Testis (tissue), 2 donors: ENCODE measurements at regions not wholly inside any gene's neighbourhood (a gene's known extent, or its start where the extent isn't known, plus 50 kb on each side); places are given as distances from the start of the nearest gene placed in this dataset.

ENCODE experiments used
- DNase-seq: peaks from one replicate; pipeline ENCODE4 v3.0.0-alpha.2; 2019
- H3K27ac ChIP-seq, 2 donors: fragments of 200-600 bp; sonication (generic); one replicate each; pipeline ENCODE4 v1.5.1; 2019
- H3K27me3 ChIP-seq: fragments of 200-600 bp; sonication (generic); one replicate; pipeline ENCODE4 v1.5.1; 2019
- H3K36me3 ChIP-seq: fragments of 200-600 bp; sonication (generic); one replicate; pipeline ENCODE4 v1.5.1; 2017; ENCODE audit warnings: low read depth; ENCODE audit errors: missing control alignments
- H3K4me1 ChIP-seq: fragments of 200-600 bp; sonication (generic); one replicate; pipeline ENCODE4 v1.5.1; 2019
- H3K4me3 ChIP-seq, 2 donors: fragments of 200-600 bp; sonication (generic); one replicate each; pipeline ENCODE4 v1.5.1; 2017 to 2019
- H3K9me3 ChIP-seq: fragments of 200-600 bp; sonication (generic); one replicate; pipeline ENCODE4 v1.5.1; 2017
- POLR2A ChIP-seq: fragments of 450-650 bp; IDR thresholded peaks from one replicate; pipeline ENCODE4 v1.6.1; 2017; ENCODE audit warnings: antibody characterized with exemption, mild to moderate bottlenecking, moderate library complexity
- whole genome bisulfite sequencing, 2 donors: methylation state at CpG; one replicate each; pipeline ENCODE4 v1.1.5; 2018; 5-methylcytosine and 5-hydroxymethylcytosine counted together
- intact Hi-C: fragments of 100-400 bp; cut with DNase I; formaldehyde crosslinking; loops from one replicate; pipeline ENCODE4 v1.15.1; 2023; ENCODE audit warnings: low total_unique reads
- TF ChIP-seq, protein P1 (sequence below), 3 experiments: fragments of 450-650 bp in 2 of 3; fragments of 200-600 bp in 1 of 3; sonication (generic) in 1 of 3; IDR thresholded peaks; one replicate each; pipeline ENCODE4 v1.5.1; 2016 to 2019; ENCODE audit warnings: antibody characterized with exemption in 3 of 3, mild to moderate bottlenecking in 2 of 3, moderate library complexity in 1 of 3

DNA sequence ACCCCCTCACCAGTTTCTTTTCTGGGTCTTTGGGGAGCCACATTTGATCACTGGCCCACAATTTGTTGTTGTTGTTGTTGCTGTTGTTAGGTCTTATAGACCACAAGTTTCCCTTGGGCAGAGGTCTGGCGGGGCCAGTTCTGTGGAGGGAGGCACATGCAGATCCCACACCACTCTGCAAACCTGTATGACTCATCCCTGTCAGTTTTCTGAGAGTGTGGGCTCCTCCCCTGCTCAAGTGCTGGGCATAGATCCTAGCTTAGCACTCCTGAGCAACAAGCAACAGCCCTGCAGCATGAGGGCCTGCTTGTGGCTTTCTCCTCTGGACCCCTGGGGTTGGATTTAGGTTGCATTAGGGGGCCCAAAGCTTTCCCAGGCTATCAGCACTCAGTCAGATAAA, 411.1 kb upstream of the HTR1E start:
- intact Hi-C loops: no loop called here
- Histone ChIP-seq H3K36me3 (no peaks in the 10 kb centered on the region), H3K4me1 (no peaks in the 10 kb centered on the region), H3K4me3 (no peak overlapping the region), H3K9me3 (no peaks in the 10 kb centered on the region), H3K27ac (no peak overlapping the region), H3K27me3 (no peaks in the 10 kb centered on the region)
- DNase-seq: no peak
- TF ChIP-seq, protein P1, sequence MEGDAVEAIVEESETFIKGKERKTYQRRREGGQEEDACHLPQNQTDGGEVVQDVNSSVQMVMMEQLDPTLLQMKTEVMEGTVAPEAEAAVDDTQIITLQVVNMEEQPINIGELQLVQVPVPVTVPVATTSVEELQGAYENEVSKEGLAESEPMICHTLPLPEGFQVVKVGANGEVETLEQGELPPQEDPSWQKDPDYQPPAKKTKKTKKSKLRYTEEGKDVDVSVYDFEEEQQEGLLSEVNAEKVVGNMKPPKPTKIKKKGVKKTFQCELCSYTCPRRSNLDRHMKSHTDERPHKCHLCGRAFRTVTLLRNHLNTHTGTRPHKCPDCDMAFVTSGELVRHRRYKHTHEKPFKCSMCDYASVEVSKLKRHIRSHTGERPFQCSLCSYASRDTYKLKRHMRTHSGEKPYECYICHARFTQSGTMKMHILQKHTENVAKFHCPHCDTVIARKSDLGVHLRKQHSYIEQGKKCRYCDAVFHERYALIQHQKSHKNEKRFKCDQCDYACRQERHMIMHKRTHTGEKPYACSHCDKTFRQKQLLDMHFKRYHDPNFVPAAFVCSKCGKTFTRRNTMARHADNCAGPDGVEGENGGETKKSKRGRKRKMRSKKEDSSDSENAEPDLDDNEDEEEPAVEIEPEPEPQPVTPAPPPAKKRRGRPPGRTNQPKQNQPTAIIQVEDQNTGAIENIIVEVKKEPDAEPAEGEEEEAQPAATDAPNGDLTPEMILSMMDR (IDR thresholded peaks at IDR 0.05): no peak
- TF ChIP-seq POLR2A: no peak
- 0% methylated on average over 1 of the region's 1 CpG for WGBS, 2 donors

DNA sequence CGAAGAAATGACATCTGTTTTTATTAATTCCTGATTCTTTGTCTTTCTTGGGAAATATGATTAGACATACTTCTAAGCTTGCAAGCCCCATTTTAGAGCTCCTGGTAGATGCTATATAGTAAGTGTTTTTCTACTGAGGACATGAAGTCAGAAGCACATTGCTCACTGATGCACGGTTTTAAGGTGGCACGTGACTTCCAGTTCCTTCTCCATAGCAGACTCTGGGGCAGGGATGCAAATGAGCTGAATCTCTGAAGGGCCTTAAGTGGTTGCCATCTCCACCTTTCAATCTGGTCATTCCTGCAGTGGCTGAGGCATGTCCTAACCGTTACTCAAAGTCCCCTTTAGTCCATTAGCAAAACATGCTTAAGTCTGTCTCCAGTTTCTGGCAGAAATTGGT, 421.2 kb upstream of the HTR1E start:
- H3K36me3 ChIP-seq: no peaks in the 10 kb centered on the region
- no peak overlapping the region for H3K27ac ChIP-seq
- no peaks in the 10 kb centered on the region for H3K4me1 ChIP-seq
- no peaks in the 10 kb centered on the region for H3K27me3 ChIP-seq
- TF ChIP-seq POLR2A: no peak
- TF ChIP-seq, protein P1 (IDR thresholded peaks at IDR 0.05): no peak
- 56 to 71% methylated on average over 4 of the region's 4 CpGs for WGBS, 2 donors
- no peak overlapping the region for H3K4me3 ChIP-seq
- intact Hi-C loops: no loop called here
- no peaks in the 10 kb centered on the region for H3K9me3 ChIP-seq
- no peak for DNase-seq

DNA sequence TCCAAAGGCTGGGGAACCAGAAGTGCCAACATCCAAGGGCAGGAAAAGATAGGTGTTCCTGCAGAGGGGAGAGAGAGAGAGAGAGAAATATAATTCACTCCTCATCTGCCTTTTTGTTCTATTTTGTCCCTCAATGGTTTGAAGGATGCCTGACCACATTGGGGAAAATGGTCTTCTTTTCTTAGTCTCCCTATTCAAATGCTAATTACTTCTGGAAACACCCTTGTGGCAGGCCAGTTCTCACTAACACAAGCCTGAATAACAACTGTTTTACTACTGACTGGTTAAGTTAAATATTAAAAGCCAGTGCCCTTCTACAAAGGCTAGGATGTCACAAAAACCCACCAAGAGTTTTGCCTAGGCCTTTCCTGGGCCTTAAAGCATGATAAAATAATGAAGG, 425.4 kb upstream of the HTR1E start:
- H3K36me3 ChIP-seq: no peaks in the 10 kb centered on the region
- intact Hi-C loops: no loop called here
- no peaks in the 10 kb centered on the region for H3K9me3 ChIP-seq
- H3K4me3 ChIP-seq: no peak overlapping the region
- no peak for TF ChIP-seq POLR2A
- TF ChIP-seq, protein P1 (IDR thresholded peaks at IDR 0.05): no peak
- no peaks in the 10 kb centered on the region for H3K27me3 ChIP-seq
- no peaks in the 10 kb centered on the region for H3K4me1 ChIP-seq
- no peak overlapping the region for H3K27ac ChIP-seq
- DNase-seq: no peak

DNA sequence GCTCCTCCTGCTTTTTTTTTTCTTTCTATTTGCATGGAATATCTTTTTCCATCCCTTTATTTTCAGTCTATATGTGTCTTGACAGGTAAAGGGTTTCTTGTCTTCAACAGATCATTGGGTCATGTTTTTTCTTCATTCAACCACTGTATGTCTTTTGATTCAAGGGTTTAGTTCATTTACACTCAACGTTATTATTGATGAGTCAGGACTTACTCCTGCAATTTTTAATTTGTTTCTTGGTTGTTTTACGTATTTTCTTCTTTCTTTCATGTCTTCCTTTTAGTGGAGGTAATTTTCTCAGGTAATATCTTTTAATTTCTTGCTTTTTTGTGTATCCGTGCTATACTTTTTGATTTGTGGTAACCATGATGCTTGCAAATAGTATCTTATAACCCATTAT, 429.1 kb upstream of the HTR1E start:
- WGBS, 2 donors: 76 to 78% methylated on average over 3 of the region's 3 CpGs

DNA sequence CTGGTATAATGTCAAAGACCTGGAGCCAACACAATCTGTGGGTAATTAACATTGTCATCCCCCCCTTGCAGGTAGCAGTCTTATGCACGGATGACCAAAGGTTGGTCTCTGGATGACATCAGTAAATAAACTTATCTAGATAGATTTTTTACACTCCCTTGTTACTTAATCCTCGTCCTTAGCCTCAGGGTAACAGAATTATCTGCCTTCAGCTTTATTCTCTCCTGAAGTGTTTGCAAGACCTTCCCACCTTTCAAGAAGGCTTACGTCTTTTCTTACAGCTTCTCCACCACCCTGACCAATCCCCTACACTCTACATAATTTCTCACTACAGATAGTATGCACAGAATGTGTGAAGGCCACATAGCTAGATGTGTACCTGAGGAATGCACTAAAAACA, 434.8 kb upstream of the HTR1E start:
- Histone ChIP-seq H3K27ac (no peak overlapping the region), H3K4me1 (no peaks in the 10 kb centered on the region), H3K36me3 (no peaks in the 10 kb centered on the region), H3K9me3 (no peaks in the 10 kb centered on the region), H3K4me3 (no peak overlapping the region), H3K27me3 (no peaks in the 10 kb centered on the region)
- no peak for DNase-seq
- 37 to 41% methylated on average over 3 of the region's 3 CpGs for WGBS, 2 donors
- TF ChIP-seq, protein P1 (IDR thresholded peaks at IDR 0.05): no peak
- TF ChIP-seq POLR2A: no peak
- intact Hi-C loops: no loop called here

More for the DNA sequence above, 429.1 kb upstream of the HTR1E start:
- Histone ChIP-seq H3K4me1 (no peaks in the 10 kb centered on the region), H3K36me3 (no peaks in the 10 kb centered on the region), H3K4me3 (no peak overlapping the region), H3K27ac (no peak overlapping the region), H3K9me3 (no peaks in the 10 kb centered on the region), H3K27me3 (no peaks in the 10 kb centered on the region)
- intact Hi-C loops: no loop called here
- no peak for DNase-seq
- TF ChIP-seq, protein P1 (IDR thresholded peaks at IDR 0.05): no peak
- TF ChIP-seq POLR2A: no peak
